Activated effector memory CD4-positive, alpha-beta T cell treated with Interleukin-2 at 50 U/mL for 16 hours (primary cell): ENCODE measurements at regions not wholly inside any gene's neighbourhood (a gene's known extent, or its start where the extent isn't known, plus 50 kb on each side); places are given as distances from the start of the nearest gene placed in this dataset.
A peak's percentile ranks its signal among the peaks of the same experiment; 100 is the strongest.

ENCODE experiments used
- DNase-seq: peaks from one replicate; pipeline ENCODE4 v3.0.0-alpha.2; 2020

GRCh38 chr2:24439971-24440340, 51.1 kb upstream of the NCOA1 start:
- DNase-seq, result no peak

GRCh38 chr2:24439280-24439970, 51.6 kb upstream of the NCOA1 start:
- DNase-seq, result no peak

- no peak for DNase-seq
These were observed 52.9 kb upstream of the NCOA1 start for GRCh38 chr2:24438106-24438505.

- DNase-seq, result no peak
These were observed 55.4 kb upstream of the NCOA1 start for GRCh38 chr2:24435391-24436316.

- no peak for DNase-seq
These were observed 56.5 kb upstream of the NCOA1 start for GRCh38 chr2:24434541-24434940.

GRCh38 chr2:24432735-24433134, 58.3 kb upstream of the NCOA1 start:
- no peak for DNase-seq

- no peak for DNase-seq
These were observed 58.9 kb upstream of the NCOA1 start for GRCh38 chr2:24432121-24432520.

- no peak for DNase-seq
These were observed 61.6 kb upstream of the NCOA1 start for GRCh38 chr2:24429197-24430074.

GRCh38 chr2:24424387-24424786, 64.1 kb upstream of the ITSN2 start:
- DNase-seq, result no peak

GRCh38 chr2:24423095-24423494, 62.8 kb upstream of the ITSN2 start:
- DNase-seq, result no peak

- DNase-seq, result peak; percentile 13
These were observed 61.3 kb upstream of the ITSN2 start for GRCh38 chr2:24421668-24422067.

GRCh38 chr2:24420373-24420772, 60.0 kb upstream of the ITSN2 start:
- no peak for DNase-seq

GRCh38 chr2:24418166-24418841, 58.0 kb upstream of the ITSN2 start:
- DNase-seq, result no peak

- no peak for DNase-seq
These were observed 52.5 kb upstream of the ITSN2 start for GRCh38 chr2:24412812-24413211.

GRCh38 chr2:24411488-24412151, 51.3 kb upstream of the ITSN2 start:
- DNase-seq, result no peak

GRCh38 chr2:24410976-24411375, 50.6 kb upstream of the ITSN2 start:
- no peak for DNase-seq

GRCh38 chr2:24409700-24410556, 49.6 kb upstream of the ITSN2 start:
- no peak for DNase-seq
